ENCODE measurements at regions not wholly inside any gene's neighbourhood (a gene's known extent, or its start where the extent isn't known, plus 50 kb on each side); places are given as distances from the start of the nearest gene placed in this dataset.
"Not testable (repeated sequence)": the region's sequence is repeated elsewhere in the genome, so short reads cannot be mapped to it uniquely, and the experiment has no call there.

- in situ Hi-C loops (cut with MboI; ENCODE audit: low sequenced_read_pairs): no loop called here
- no peaks in the 10 kb centered on the region for H3K36me3 ChIP-seq (replicated peaks)
- DNase-seq (ENCODE audit: low spot score in 2 of 2): no peak
- H3K4me3 ChIP-seq: no peak overlapping the region
- H3K9me3 ChIP-seq: no peaks in the 10 kb centered on the region
- no peaks in the 10 kb centered on the region for H3K27me3 ChIP-seq (ENCODE audit: low read depth)
- H3K4me1 ChIP-seq: no peaks in the 10 kb centered on the region
Measured at GRCh38 chr10:35844686-35845085, 202.6 kb upstream of the FZD8 start.

- Histone ChIP-seq H3K4me1 (no peaks in the 10 kb centered on the region), H3K9me3 (no peaks in the 10 kb centered on the region), H3K4me3 (no peak overlapping the region), H3K27me3 (ENCODE audit: low read depth) (no peaks in the 10 kb centered on the region), H3K36me3 (replicated peaks) (no peaks in the 10 kb centered on the region)
- in situ Hi-C loops (cut with MboI; ENCODE audit: low sequenced_read_pairs): no loop called here
- no peak for DNase-seq (ENCODE audit: low spot score in 2 of 2)
Measured at GRCh38 chr10:35843524-35844181, 201.6 kb upstream of the FZD8 start.

GRCh38 chr10:35838054-35838453 is 196.0 kb upstream of the FZD8 start:
- Histone ChIP-seq H3K4me1 (no peaks in the 10 kb centered on the region), H3K27me3 (ENCODE audit: low read depth) (no peaks in the 10 kb centered on the region), H3K9me3 (no peaks in the 10 kb centered on the region), H3K4me3 (no peak overlapping the region), H3K36me3 (replicated peaks) (no peaks in the 10 kb centered on the region)
- in situ Hi-C loops (cut with MboI; ENCODE audit: low sequenced_read_pairs): no loop called here
- no peak for DNase-seq (ENCODE audit: low spot score in 2 of 2)

GRCh38 chr10:35835545-35835944 is 193.4 kb upstream of the FZD8 start:
- in situ Hi-C loops (cut with MboI; ENCODE audit: low sequenced_read_pairs): no loop called here
- Histone ChIP-seq H3K9me3 (no peaks in the 10 kb centered on the region), H3K4me3 (no peak overlapping the region), H3K27me3 (ENCODE audit: low read depth) (no peaks in the 10 kb centered on the region), H3K4me1 (no peaks in the 10 kb centered on the region), H3K36me3 (replicated peaks) (no peaks in the 10 kb centered on the region)
- DNase-seq (ENCODE audit: low spot score in 2 of 2): no peak

GRCh38 chr10:35834877-35835494 is 192.9 kb upstream of the FZD8 start:
- no peaks in the 10 kb centered on the region for H3K36me3 ChIP-seq (replicated peaks)
- H3K27me3 ChIP-seq (ENCODE audit: low read depth): no peaks in the 10 kb centered on the region
- H3K4me3 ChIP-seq: no peak overlapping the region
- DNase-seq (ENCODE audit: low spot score in 2 of 2): no peak
- in situ Hi-C loops (cut with MboI; ENCODE audit: low sequenced_read_pairs): no loop called here
- H3K4me1 ChIP-seq: no peaks in the 10 kb centered on the region
- H3K9me3 ChIP-seq: no peaks in the 10 kb centered on the region

- Histone ChIP-seq H3K4me1 (no peaks in the 10 kb centered on the region), H3K27me3 (ENCODE audit: low read depth) (no peaks in the 10 kb centered on the region), H3K4me3 (no peak overlapping the region), H3K9me3 (no peaks in the 10 kb centered on the region), H3K36me3 (replicated peaks) (no peaks in the 10 kb centered on the region)
- DNase-seq (ENCODE audit: low spot score in 2 of 2): no peak
- in situ Hi-C loops (cut with MboI; ENCODE audit: low sequenced_read_pairs): no loop called here
Measured at GRCh38 chr10:35827783-35828182, 185.7 kb upstream of the FZD8 start.

GRCh38 chr10:35824704-35825103 is 182.6 kb upstream of the FZD8 start:
- H3K9me3 ChIP-seq: no peaks in the 10 kb centered on the region
- H3K4me3 ChIP-seq: no peak overlapping the region
- no peaks in the 10 kb centered on the region for H3K27me3 ChIP-seq (ENCODE audit: low read depth)
- H3K4me1 ChIP-seq: no peaks in the 10 kb centered on the region
- no peaks in the 10 kb centered on the region for H3K36me3 ChIP-seq (replicated peaks)
- DNase-seq (ENCODE audit: low spot score in 2 of 2): no peak
- in situ Hi-C loops (cut with MboI; ENCODE audit: low sequenced_read_pairs): no loop called here

GRCh38 chr10:35822316-35822715 is 180.2 kb upstream of the FZD8 start:
- Histone ChIP-seq H3K36me3 (replicated peaks) (no peaks in the 10 kb centered on the region), H3K4me1 (no peaks in the 10 kb centered on the region), H3K9me3 (no peaks in the 10 kb centered on the region), H3K4me3 (no peak overlapping the region), H3K27me3 (ENCODE audit: low read depth) (no peaks in the 10 kb centered on the region)
- in situ Hi-C loops (cut with MboI; ENCODE audit: low sequenced_read_pairs): no loop called here
- no peak for DNase-seq (ENCODE audit: low spot score in 2 of 2)

- Histone ChIP-seq H3K4me1 (no peaks in the 10 kb centered on the region), H3K4me3 (no peak overlapping the region), H3K27me3 (ENCODE audit: low read depth) (no peaks in the 10 kb centered on the region), H3K36me3 (replicated peaks) (no peaks in the 10 kb centered on the region), H3K9me3 (no peaks in the 10 kb centered on the region)
- DNase-seq (ENCODE audit: low spot score in 2 of 2): no peak
- in situ Hi-C loops (cut with MboI; ENCODE audit: low sequenced_read_pairs): no loop called here
Measured at GRCh38 chr10:35821339-35821911, 179.3 kb upstream of the FZD8 start.

- no peaks in the 10 kb centered on the region for H3K27me3 ChIP-seq (ENCODE audit: low read depth)
- in situ Hi-C loops (cut with MboI; ENCODE audit: low sequenced_read_pairs): no loop called here
- no peaks in the 10 kb centered on the region for H3K9me3 ChIP-seq
- H3K36me3 ChIP-seq (replicated peaks): no peaks in the 10 kb centered on the region
- no peaks in the 10 kb centered on the region for H3K4me1 ChIP-seq
- H3K4me3 ChIP-seq: no peak overlapping the region
- no peak for DNase-seq (ENCODE audit: low spot score in 2 of 2)
Measured at GRCh38 chr10:35819736-35820135, 177.6 kb upstream of the FZD8 start.

- in situ Hi-C loops (cut with MboI; ENCODE audit: low sequenced_read_pairs): no loop called here
- H3K4me3 ChIP-seq: no peak overlapping the region
- no peaks in the 10 kb centered on the region for H3K36me3 ChIP-seq (replicated peaks)
- H3K27me3 ChIP-seq (ENCODE audit: low read depth): no peaks in the 10 kb centered on the region
- DNase-seq (ENCODE audit: low spot score in 2 of 2): no peak
- no peaks in the 10 kb centered on the region for H3K9me3 ChIP-seq
- H3K4me1 ChIP-seq: no peaks in the 10 kb centered on the region
Measured at GRCh38 chr10:35819011-35819410, 176.9 kb upstream of the FZD8 start.

- H3K36me3 ChIP-seq (replicated peaks); H3K27me3 ChIP-seq (ENCODE audit: low read depth); H3K9me3 ChIP-seq; DNase-seq (ENCODE audit: low spot score in 2 of 2); in situ Hi-C loops (cut with MboI; ENCODE audit: low sequenced_read_pairs); H3K4me3 ChIP-seq; H3K4me1 ChIP-seq: not testable (repeated sequence)
Measured at GRCh38 chr10:35817109-35817508, 175.0 kb upstream of the FZD8 start.

GRCh38 chr10:35813219-35813618 is 171.1 kb upstream of the FZD8 start:
- H3K4me1 ChIP-seq: no peaks in the 10 kb centered on the region
- no peaks in the 10 kb centered on the region for H3K27me3 ChIP-seq (ENCODE audit: low read depth)
- no peaks in the 10 kb centered on the region for H3K36me3 ChIP-seq (replicated peaks)
- H3K9me3 ChIP-seq: no peaks in the 10 kb centered on the region
- no peak for DNase-seq (ENCODE audit: low spot score in 2 of 2)
- no peak overlapping the region for H3K4me3 ChIP-seq
- in situ Hi-C loops (cut with MboI; ENCODE audit: low sequenced_read_pairs): no loop called here

- Histone ChIP-seq H3K36me3 (replicated peaks) (no peaks in the 10 kb centered on the region), H3K27me3 (ENCODE audit: low read depth) (no peaks in the 10 kb centered on the region), H3K9me3 (no peaks in the 10 kb centered on the region), H3K4me1 (no peaks in the 10 kb centered on the region), H3K4me3 (no peak overlapping the region)
- DNase-seq (ENCODE audit: low spot score in 2 of 2): no peak
- in situ Hi-C loops (cut with MboI; ENCODE audit: low sequenced_read_pairs): no loop called here
Measured at GRCh38 chr10:35808344-35808743, 166.2 kb upstream of the FZD8 start.

Measured in HAP-1 (cell line).